ENCODE measurements at regions not wholly inside any gene's neighbourhood (a gene's known extent, or its start where the extent isn't known, plus 50 kb on each side); places are given as distances from the start of the nearest gene placed in this dataset.

DNA sequence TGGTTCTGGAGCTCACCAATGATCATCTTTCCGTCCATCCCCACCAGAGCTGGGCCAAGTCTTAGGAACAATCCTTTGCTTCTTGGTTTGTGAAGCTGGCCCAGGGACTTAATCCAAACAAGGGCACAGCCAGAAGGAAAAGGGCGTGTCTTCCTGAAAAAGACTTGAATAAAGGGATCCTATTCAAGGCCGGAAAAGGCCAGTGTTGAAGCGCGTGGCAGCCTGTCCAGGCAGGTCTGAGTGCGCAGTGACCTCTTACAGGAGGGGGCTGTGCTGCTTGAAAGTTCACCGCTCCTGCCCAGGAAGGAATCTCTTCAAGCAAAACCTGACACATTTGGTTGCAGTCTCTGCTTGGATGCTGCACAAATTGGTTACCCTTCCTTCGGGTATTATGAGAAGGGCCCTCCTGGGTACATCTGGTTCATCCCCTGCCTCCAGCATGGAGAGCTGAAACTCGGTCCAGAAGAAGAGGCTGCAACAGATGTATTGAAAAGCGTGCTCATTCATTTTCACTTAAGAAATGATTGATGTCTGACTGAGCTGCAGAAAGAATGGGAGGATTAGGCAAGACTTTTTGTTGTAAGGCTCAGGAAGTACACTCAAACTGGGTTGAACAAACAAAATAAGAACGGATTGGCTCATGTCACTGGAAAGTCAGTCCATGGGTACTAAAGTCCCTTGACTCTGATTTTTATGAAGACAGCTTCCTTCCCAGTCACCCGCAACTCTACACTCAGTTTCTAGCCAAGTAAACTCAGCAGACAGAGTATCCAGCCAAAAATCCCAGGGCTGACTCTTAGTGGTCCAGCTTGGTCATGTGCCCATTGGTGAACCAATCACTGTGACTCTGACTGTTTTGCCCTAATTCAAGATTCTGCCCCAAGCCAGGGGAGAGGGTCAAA, 136.3 kb downstream of the TFAP2C start:
- no peak for TF ChIP-seq EGR1 (IDR thresholded peaks at IDR 0.05)
- TF ChIP-seq YY1 (IDR thresholded peaks at IDR 0.05; ENCODE audit: low read depth) = no peak
- no peak for TF ChIP-seq CREB1 (IDR thresholded peaks at IDR 0.05; ENCODE audit: low read depth)
- TF ChIP-seq CEBPB (IDR thresholded peaks at IDR 0.05) = no peak
- TF ChIP-seq RAD21 (IDR thresholded peaks at IDR 0.05; ENCODE audit: low read depth) = no peak
- TF ChIP-seq TEAD4 (IDR thresholded peaks at IDR 0.05) = no peak

DNA sequence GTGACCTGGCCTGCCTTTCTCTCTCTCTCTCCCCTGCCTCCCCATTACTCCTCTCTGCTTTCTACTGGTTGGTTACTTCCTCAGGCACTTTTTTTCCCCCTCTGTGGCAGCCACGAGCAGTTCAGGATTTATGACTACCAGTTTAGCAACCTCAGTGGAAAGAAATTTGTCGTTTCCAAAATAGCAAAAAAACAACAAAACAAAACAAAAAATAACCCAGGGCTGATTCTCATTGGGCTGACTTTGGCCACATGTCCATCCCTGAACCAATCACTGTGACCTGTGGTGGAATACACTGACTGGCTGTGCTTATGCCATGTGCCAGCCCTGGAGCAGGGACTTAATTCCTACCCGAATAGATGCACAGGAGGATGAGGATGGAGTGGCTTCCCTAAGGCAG, 137.4 kb downstream of the TFAP2C start:
- TF ChIP-seq NFIC (IDR thresholded peaks at IDR 0.05) = no peak
- no peak for TF ChIP-seq CREB1 (IDR thresholded peaks at IDR 0.05; ENCODE audit: low read depth)
- TF ChIP-seq EP300 (IDR thresholded peaks at IDR 0.05; ENCODE audit: borderline replicate concordance) = no peak
- no peak for TF ChIP-seq RAD21 (IDR thresholded peaks at IDR 0.05; ENCODE audit: low read depth)
- no peak for TF ChIP-seq TAF1 (IDR thresholded peaks at IDR 0.05; ENCODE audit: low read depth)
- no peak for TF ChIP-seq FOXM1 (IDR thresholded peaks at IDR 0.05; ENCODE audit: borderline replicate concordance, low read depth)
- TF ChIP-seq, protein P1, sequence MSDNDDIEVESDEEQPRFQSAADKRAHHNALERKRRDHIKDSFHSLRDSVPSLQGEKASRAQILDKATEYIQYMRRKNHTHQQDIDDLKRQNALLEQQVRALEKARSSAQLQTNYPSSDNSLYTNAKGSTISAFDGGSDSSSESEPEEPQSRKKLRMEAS (IDR thresholded peaks at IDR 0.05) = no peak
- TF ChIP-seq EGR1 (IDR thresholded peaks at IDR 0.05) = no peak
- TF ChIP-seq TEAD4 (IDR thresholded peaks at IDR 0.05) = no peak

DNA sequence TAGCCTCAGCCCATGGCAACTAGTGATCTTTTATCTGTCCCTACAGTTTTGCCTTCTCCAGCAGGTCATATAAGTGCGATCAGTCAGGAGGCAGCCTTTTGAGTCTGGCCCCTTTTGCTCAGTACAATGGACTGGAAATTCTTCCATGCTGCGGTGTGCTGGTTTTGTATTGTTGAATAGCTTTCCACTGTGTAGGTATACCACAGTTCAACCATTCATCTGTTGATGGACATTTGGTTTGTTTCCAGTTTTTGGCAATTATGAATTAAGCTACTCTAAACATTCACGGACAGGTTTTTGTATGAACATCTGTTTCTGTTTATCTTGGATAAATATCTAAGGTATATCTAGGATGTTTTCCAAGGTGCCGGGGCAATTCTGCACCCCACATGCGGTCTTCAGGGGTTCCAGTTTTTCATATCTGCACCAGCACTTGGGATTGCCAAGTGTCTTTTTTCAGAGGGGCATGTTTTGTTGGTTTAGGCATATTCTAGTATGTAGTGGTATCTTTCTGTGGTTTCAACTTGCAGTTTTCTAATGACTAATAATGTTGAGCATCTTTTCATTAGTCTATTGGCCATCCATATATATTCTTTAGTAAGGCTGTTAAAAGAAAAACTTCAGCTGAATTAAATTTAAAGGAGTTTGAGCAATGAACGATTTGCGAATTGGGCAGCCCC, 141.0 kb downstream of the TFAP2C start:
- TF ChIP-seq, protein P2, sequence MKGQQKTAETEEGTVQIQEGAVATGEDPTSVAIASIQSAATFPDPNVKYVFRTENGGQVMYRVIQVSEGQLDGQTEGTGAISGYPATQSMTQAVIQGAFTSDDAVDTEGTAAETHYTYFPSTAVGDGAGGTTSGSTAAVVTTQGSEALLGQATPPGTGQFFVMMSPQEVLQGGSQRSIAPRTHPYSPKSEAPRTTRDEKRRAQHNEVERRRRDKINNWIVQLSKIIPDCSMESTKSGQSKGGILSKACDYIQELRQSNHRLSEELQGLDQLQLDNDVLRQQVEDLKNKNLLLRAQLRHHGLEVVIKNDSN (IDR thresholded peaks at IDR 0.05) = no peak
- TF ChIP-seq TEAD4 (IDR thresholded peaks at IDR 0.05) (no peak), CREB1 (IDR thresholded peaks at IDR 0.05; ENCODE audit: low read depth) (no peak), RAD21 (IDR thresholded peaks at IDR 0.05; ENCODE audit: low read depth) (no peak), ZBTB7A (IDR thresholded peaks at IDR 0.05; ENCODE audit: low read depth) (no peak), YY1 (IDR thresholded peaks at IDR 0.05; ENCODE audit: low read depth) (no peak), FOXM1 (IDR thresholded peaks at IDR 0.05; ENCODE audit: borderline replicate concordance, low read depth) (no peak), EP300 (IDR thresholded peaks at IDR 0.05; ENCODE audit: borderline replicate concordance) (no peak), NFIC (IDR thresholded peaks at IDR 0.05) (no peak), EGR1 (IDR thresholded peaks at IDR 0.05) (no peak), TCF12 (IDR thresholded peaks at IDR 0.05; ENCODE audit: low read depth) (no peak), CEBPB (IDR thresholded peaks at IDR 0.05) (no peak), TAF1 (IDR thresholded peaks at IDR 0.05; ENCODE audit: low read depth) (no peak)
- TF ChIP-seq, protein P1 (IDR thresholded peaks at IDR 0.05) = no peak
- TF ChIP-seq, protein P3, sequence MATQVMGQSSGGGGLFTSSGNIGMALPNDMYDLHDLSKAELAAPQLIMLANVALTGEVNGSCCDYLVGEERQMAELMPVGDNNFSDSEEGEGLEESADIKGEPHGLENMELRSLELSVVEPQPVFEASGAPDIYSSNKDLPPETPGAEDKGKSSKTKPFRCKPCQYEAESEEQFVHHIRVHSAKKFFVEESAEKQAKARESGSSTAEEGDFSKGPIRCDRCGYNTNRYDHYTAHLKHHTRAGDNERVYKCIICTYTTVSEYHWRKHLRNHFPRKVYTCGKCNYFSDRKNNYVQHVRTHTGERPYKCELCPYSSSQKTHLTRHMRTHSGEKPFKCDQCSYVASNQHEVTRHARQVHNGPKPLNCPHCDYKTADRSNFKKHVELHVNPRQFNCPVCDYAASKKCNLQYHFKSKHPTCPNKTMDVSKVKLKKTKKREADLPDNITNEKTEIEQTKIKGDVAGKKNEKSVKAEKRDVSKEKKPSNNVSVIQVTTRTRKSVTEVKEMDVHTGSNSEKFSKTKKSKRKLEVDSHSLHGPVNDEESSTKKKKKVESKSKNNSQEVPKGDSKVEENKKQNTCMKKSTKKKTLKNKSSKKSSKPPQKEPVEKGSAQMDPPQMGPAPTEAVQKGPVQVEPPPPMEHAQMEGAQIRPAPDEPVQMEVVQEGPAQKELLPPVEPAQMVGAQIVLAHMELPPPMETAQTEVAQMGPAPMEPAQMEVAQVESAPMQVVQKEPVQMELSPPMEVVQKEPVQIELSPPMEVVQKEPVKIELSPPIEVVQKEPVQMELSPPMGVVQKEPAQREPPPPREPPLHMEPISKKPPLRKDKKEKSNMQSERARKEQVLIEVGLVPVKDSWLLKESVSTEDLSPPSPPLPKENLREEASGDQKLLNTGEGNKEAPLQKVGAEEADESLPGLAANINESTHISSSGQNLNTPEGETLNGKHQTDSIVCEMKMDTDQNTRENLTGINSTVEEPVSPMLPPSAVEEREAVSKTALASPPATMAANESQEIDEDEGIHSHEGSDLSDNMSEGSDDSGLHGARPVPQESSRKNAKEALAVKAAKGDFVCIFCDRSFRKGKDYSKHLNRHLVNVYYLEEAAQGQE (IDR thresholded peaks at IDR 0.05; ENCODE audit: low read depth) = no peak

DNA sequence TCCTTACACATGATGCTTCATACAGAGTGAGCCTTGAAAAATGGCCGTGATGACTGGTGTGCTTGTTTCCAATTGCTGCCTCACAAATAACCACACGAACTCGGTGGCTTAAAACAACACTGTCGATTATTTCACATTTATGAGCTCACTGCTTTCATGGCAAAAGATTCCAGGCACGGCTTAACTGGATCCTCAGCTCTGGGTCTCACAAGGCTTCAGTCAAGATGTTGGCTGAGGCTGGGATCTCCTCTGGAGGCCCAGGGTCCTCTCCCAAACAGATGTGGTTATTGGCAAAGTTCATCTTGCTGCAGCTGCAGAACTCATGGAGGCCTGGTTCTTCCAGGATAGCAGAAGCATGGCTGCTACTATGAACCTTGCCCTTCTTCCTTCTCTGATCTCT, 144.6 kb downstream of the TFAP2C start:
- TF ChIP-seq ZBTB7A (IDR thresholded peaks at IDR 0.05; ENCODE audit: low read depth) = no peak
- TF ChIP-seq CEBPB (IDR thresholded peaks at IDR 0.05) = no peak
- TF ChIP-seq YY1 (IDR thresholded peaks at IDR 0.05; ENCODE audit: low read depth) = no peak
- TF ChIP-seq CREB1 (IDR thresholded peaks at IDR 0.05; ENCODE audit: low read depth) = no peak
- TF ChIP-seq RAD21 (IDR thresholded peaks at IDR 0.05; ENCODE audit: low read depth) = no peak
- TF ChIP-seq TEAD4 (IDR thresholded peaks at IDR 0.05) = no peak
- TF ChIP-seq TCF12 (IDR thresholded peaks at IDR 0.05; ENCODE audit: low read depth) = no peak

DNA sequence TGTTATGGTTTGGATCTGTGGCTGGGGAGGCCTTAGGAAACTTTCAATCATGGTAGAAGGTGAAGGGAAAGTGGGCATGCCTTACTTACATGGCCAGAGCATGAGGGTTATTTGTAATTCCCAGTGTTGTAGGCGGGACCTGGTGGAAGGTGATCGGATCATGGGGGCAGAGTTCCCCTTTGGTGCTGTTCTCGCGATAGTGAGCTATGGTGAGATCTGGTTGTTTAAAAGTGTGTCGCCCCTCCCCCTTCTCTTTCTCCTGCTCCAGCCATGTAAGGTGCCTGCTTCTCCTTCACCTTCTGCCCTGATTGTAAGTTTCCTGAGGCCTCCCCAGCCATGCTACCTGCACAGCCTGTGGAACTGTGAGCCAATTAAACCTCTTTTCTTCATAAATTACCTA, 145.8 kb downstream of the TFAP2C start:
- TF ChIP-seq CREB1 (IDR thresholded peaks at IDR 0.05; ENCODE audit: low read depth) (no peak), NFIC (IDR thresholded peaks at IDR 0.05) (no peak), TEAD4 (IDR thresholded peaks at IDR 0.05) (no peak), YY1 (IDR thresholded peaks at IDR 0.05; ENCODE audit: low read depth) (no peak)
- TF ChIP-seq, protein P3 (IDR thresholded peaks at IDR 0.05; ENCODE audit: low read depth) = no peak
- TF ChIP-seq, protein P1 (IDR thresholded peaks at IDR 0.05) = no peak

DNA sequence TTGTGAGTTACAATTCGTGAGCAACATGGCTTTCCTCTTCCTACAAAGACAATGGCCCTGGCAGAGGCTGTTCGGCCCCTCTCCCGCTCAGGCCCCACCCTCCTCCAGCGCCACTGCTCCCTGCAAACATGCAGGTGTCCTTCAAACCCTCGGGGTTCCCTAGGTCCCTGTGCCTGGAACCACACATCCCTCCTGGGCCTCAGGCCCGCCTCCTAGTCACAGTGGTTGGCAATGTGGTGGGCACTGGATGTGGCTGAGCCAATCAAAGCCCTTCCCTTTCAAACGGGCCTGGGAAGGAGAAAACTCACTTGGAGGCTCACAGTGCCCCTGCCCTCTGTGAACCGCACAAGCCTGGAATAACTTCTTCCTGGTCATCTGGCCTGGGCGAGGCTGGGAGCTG, 147.2 kb downstream of the TFAP2C start:
- TF ChIP-seq, protein P3 (IDR thresholded peaks at IDR 0.05; ENCODE audit: low read depth) = no peak
- TF ChIP-seq, protein P1 (IDR thresholded peaks at IDR 0.05) = no peak
- TF ChIP-seq TCF12 (IDR thresholded peaks at IDR 0.05; ENCODE audit: low read depth) (no peak), EP300 (IDR thresholded peaks at IDR 0.05; ENCODE audit: borderline replicate concordance) (no peak), NFIC (IDR thresholded peaks at IDR 0.05) (no peak), FOXM1 (IDR thresholded peaks at IDR 0.05; ENCODE audit: borderline replicate concordance, low read depth) (no peak), ZBTB7A (IDR thresholded peaks at IDR 0.05; ENCODE audit: low read depth) (no peak), EGR1 (IDR thresholded peaks at IDR 0.05) (no peak), RAD21 (IDR thresholded peaks at IDR 0.05; ENCODE audit: low read depth) (no peak), CREB1 (IDR thresholded peaks at IDR 0.05; ENCODE audit: low read depth) (no peak)

Measured in Ishikawa (cell line).